Large intestine (tissue), 3 donors: ENCODE measurements at regions not wholly inside any gene's neighbourhood (a gene's known extent, or its start where the extent isn't known, plus 50 kb on each side); places are given as distances from the start of the nearest gene placed in this dataset.
"Not testable (repeated sequence)": the region's sequence is repeated elsewhere in the genome, so short reads cannot be mapped to it uniquely, and the experiment has no call there.

Experiments
- DNase-seq, 2 donors: peaks; one replicate each; pipeline versions ENCODE4 v3.0.0 to v3.0.0-alpha.2; 2013
- H3K27ac ChIP-seq: one replicate; pipeline ENCODE4 v1.5.1; 2013; ENCODE audit warnings: low read length
- H3K27me3 ChIP-seq: 2 replicates; pipeline ENCODE4 v1.6.1; 2013; ENCODE audit warnings: low read length; ENCODE audit not compliant: control insufficient read depth, insufficient read depth
- H3K36me3 ChIP-seq: 2 replicates; pipeline ENCODE4 v1.6.1; 2013; ENCODE audit warnings: low read length; ENCODE audit not compliant: control insufficient read depth, insufficient read depth
- H3K4me1 ChIP-seq: one replicate; pipeline ENCODE4 v1.6.1; 2013; ENCODE audit warnings: low read length; ENCODE audit not compliant: control insufficient read depth, insufficient read depth
- H3K4me3 ChIP-seq: one replicate; pipeline ENCODE4 v1.5.1; 2013; ENCODE audit warnings: low read length
- H3K9me3 ChIP-seq: one replicate; pipeline ENCODE4 v1.6.1; 2013; ENCODE audit warnings: mild to moderate bottlenecking, low read depth, low read length, moderate library complexity; ENCODE audit not compliant: control insufficient read depth
- WGBS: methylation state at CpG from one replicate; pipeline ENCODE4 v1.1.5; 2013; ENCODE audit warnings: low lambda C conversion rate; ENCODE audit not compliant: insufficient coverage; 5-methylcytosine and 5-hydroxymethylcytosine counted together

DNA sequence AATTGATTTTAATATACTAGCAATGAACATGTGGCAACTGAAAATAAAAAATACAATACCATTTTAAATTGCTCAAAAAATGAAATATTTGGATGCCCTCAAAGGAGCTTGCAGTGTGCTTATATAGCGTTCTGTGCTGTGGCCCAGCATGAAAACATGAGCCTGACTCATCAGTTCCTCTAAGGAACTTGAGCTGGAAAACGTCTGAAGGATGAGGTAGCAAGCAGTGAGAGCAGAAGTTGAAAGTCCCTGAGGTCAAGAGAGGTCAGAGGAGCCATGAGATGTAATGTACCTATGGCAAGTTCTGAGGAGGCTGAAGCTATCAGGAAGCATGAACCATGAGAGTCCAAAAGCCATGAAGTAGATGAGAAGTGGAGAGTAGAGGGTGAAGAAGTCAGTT is 59.7 kb downstream of the HMGB3 start:
- Histone ChIP-seq H3K27me3 (no peaks in the 10 kb centered on the region), H3K36me3 (no peaks in the 10 kb centered on the region), H3K4me1 (no peaks in the 10 kb centered on the region), H3K4me3 (no peak overlapping the region), H3K9me3 (no peaks in the 10 kb centered on the region), H3K27ac (no peak overlapping the region)
- 100% methylated on average over 1 of the region's 2 CpGs for WGBS
- no peak for DNase-seq

GRCh38 chrX:151066373-151066772 is 83.2 kb downstream of the HMGB3 start:
- H3K27me3 ChIP-seq, H3K4me3 ChIP-seq, H3K9me3 ChIP-seq, DNase-seq, H3K27ac ChIP-seq, H3K36me3 ChIP-seq, H3K4me1 ChIP-seq: not testable (repeated sequence)
- WGBS = no CpG with 5 or more reads among the region's 3 CpGs

DNA sequence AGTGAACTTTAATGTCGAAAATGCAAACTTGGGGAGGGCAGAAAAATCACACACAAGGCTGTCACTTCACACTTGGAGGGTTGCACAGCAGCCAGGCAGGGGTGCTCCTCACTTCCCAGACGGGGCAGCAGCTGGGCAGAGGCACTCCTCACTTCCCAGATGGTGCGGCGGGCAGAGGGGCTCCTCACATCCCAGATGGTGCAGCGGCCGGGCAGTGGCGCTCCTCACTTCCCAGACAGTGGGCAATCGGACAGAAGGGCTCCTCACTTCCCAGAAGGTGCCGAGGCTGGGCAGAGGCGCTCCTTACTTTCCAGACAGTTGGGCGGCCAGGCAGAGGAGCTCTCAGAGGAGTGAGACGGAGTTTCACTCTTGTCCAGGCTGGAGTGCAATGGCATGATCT is 90.6 kb downstream of the HMGB3 start:
- no CpG with 5 or more reads among the region's 12 CpGs for WGBS
- Histone ChIP-seq H3K27me3 (no peaks in the 10 kb centered on the region), H3K9me3 (no peaks in the 10 kb centered on the region), H3K27ac (no peak overlapping the region), H3K4me1 (no peaks in the 10 kb centered on the region), H3K4me3 (no peak overlapping the region), H3K36me3 (no peaks in the 10 kb centered on the region)
- DNase-seq = no peak

- peaks cover 7% of the 10 kb centered on the region for H3K27me3 ChIP-seq
- H3K4me1 ChIP-seq = no peaks in the 10 kb centered on the region
- no peak overlapping the region for H3K4me3 ChIP-seq
- no peak overlapping the region for H3K27ac ChIP-seq
- WGBS = 90% methylated on average over 4 of the region's 9 CpGs
- H3K36me3 ChIP-seq = no peaks in the 10 kb centered on the region
- no peak for DNase-seq
- H3K9me3 ChIP-seq = no peaks in the 10 kb centered on the region
These were observed 95.4 kb upstream of the GPR50 start for GRCh38 chrX:151081016-151081415.

DNA sequence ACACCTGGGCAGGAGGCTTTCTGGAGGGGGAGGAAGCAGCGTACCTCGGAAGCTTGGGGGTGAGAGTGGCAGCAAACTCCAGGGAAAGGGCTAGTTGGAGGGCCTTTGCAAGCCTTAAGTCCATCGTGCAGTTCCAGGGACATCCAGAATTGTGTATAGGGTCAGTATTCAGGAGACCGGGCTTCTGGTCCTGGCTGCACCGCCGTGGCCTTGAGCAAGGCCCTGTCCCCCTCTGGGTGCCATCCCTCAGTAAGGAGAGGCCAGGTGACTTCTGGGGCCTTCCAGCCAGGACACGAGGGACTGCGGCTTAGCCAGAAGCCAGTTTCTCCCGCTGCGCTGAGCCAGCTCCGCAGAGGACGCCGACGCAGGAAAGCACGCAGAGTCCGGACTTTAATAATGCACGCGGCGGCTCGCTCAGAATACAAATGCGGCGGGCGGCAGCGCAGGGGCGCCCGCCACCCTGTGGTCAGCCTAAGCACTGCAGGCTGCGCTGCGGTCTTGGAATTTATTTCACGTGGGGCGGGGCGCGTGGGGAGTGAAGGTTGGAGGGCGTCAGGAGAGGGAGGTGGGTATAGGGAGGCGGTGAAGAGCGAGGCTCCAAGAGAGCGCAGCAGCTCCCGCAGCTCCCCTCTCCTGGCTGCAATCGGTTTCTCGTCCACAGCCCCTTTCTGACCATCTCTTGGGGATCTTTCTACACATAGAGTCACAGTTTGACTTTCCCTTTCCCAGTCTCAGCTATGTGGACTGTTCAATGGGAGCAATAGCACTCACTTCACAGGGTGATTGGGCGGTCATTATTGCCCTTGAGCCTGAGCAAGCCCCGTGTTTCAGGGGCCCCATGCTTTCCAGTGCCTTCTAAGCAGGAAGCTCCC is 94.1 kb upstream of the GPR50 start:
- no CpG with 5 or more reads among the region's 41 CpGs for WGBS
- H3K4me3 ChIP-seq = no peak overlapping the region
- DNase-seq = peak; percentile 21 to 47
- no peaks in the 10 kb centered on the region for H3K36me3 ChIP-seq
- H3K27me3 ChIP-seq = peaks cover 7% of the 10 kb centered on the region
- no peak overlapping the region for H3K27ac ChIP-seq
- no peaks in the 10 kb centered on the region for H3K9me3 ChIP-seq
- H3K4me1 ChIP-seq = no peaks in the 10 kb centered on the region

DNA sequence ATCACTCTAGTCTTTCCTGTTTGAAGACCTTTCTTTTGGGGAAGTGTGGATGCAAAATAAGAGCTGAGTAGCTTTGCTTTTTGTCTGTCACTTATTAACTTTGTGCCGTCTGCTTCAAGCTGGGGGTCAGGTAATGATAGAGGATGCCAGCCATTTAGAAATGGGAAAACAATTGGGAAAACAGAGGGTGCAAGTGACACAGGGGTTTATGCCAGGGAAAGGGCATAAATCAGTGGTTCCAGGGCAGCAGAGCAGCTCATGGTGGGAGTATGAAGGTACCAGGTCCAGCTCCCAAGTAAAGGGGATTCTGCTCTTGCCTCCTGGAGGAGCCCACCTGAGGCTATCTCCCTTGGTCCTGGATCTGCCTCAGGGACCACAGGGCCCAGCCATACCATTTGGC is 91.9 kb upstream of the GPR50 start:
- H3K27me3 ChIP-seq = peaks cover 10% of the 10 kb centered on the region
- H3K36me3 ChIP-seq = no peaks in the 10 kb centered on the region
- WGBS = no CpG with 5 or more reads among the region's 1 CpG
- H3K4me1 ChIP-seq = no peaks in the 10 kb centered on the region
- H3K9me3 ChIP-seq = no peaks in the 10 kb centered on the region
- no peak for DNase-seq
- no peak overlapping the region for H3K4me3 ChIP-seq
- H3K27ac ChIP-seq = no peak overlapping the region

DNA sequence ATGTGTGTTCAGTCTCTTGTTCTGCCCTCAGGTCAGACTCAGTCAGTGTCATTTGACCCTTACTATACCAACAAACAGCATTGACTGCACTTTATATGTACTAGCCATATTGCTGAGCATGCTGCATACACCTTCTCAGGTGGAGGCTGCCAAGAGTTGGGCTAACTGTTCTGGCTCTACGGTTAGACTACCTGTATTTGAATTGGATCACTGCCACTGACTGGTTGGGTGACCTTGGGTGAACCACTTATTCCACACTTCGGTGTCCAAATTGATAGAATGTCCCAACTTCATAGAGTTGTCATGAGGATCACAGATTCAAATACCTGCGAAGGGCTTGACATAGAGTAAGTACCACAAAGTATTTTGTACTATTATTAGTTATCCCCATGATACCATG is 91.2 kb upstream of the GPR50 start:
- no peak for DNase-seq
- Histone ChIP-seq H3K4me1 (no peaks in the 10 kb centered on the region), H3K27ac (no peak overlapping the region), H3K36me3 (no peaks in the 10 kb centered on the region), H3K27me3 (peaks cover 10% of the 10 kb centered on the region), H3K9me3 (no peaks in the 10 kb centered on the region), H3K4me3 (no peak overlapping the region)
- no CpG with 5 or more reads among the region's 3 CpGs for WGBS

GRCh38 chrX:151088221-151088620 is 88.2 kb upstream of the GPR50 start:
- Histone ChIP-seq H3K4me1 (no peaks in the 10 kb centered on the region), H3K4me3 (no peak overlapping the region), H3K27me3 (peaks cover 2% of the 10 kb centered on the region), H3K9me3 (no peaks in the 10 kb centered on the region), H3K36me3 (no peaks in the 10 kb centered on the region), H3K27ac (no peak overlapping the region)
- WGBS = no CpG with 5 or more reads among the region's 3 CpGs
- DNase-seq = no peak

- DNase-seq = peak in 1 of 2 donors; percentile 1
- Histone ChIP-seq H3K4me1 (no peaks in the 10 kb centered on the region), H3K27me3 (no peaks in the 10 kb centered on the region), H3K27ac (no peak overlapping the region), H3K36me3 (no peaks in the 10 kb centered on the region), H3K4me3 (no peak overlapping the region), H3K9me3 (no peaks in the 10 kb centered on the region)
- WGBS = no CpG with 5 or more reads among the region's 6 CpGs
These were observed 77.4 kb upstream of the GPR50 start for GRCh38 chrX:151099001-151099400.

- Histone ChIP-seq H3K4me3 (no peak overlapping the region), H3K27me3 (no peaks in the 10 kb centered on the region), H3K4me1 (no peaks in the 10 kb centered on the region), H3K9me3 (no peaks in the 10 kb centered on the region), H3K36me3 (no peaks in the 10 kb centered on the region), H3K27ac (no peak overlapping the region)
- DNase-seq = no peak
- no CpG with 5 or more reads among the region's 1 CpG for WGBS
These were observed 75.6 kb upstream of the GPR50 start for GRCh38 chrX:151100799-151101198.

DNA sequence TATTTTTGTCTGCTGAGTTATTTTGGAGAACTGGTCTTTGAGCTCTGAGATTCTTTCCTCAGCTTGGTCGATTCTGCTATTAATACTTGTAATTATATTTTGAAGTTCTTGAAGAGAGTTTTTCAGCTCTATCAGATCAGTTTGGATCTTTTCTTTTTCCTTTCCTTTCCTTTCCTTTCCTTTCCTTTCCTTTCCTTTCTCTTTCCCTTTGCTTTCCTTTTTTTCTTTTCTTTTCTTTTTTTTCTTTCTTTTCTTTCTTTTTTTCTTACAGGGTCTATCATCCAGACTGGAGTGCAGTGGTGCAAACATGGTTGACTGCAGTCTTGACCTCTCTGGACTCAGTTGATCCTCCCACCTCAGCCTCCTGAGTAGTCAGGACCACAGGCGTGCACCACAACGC is 63.2 kb upstream of the GPR50 start:
- no CpG with 5 or more reads among the region's 3 CpGs for WGBS
- H3K27ac ChIP-seq, H3K4me3 ChIP-seq, H3K4me1 ChIP-seq, H3K27me3 ChIP-seq, DNase-seq, H3K36me3 ChIP-seq, H3K9me3 ChIP-seq: not testable (repeated sequence)
